ENCODE measurements at regions not wholly inside any gene's neighbourhood (a gene's known extent, or its start where the extent isn't known, plus 50 kb on each side); places are given as distances from the start of the nearest gene placed in this dataset.

DNA sequence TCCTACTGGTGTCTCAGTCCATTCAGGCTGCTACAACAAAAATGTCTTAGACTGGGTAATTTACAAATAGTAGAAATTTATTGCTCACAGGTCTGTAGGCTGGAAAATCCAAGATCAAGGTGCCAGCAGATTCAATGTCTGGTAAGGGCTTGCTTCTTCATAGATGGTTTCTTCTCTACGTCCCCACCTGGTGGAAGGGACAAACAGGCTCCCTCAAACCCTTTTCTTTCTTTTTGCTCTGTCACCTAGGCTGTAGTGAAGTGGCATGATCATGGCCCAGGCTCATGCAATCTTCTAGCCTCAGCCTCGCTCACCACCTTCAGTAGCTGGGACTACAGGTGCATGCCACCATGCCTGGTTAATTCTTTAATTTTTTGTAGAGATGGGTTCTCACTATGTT, 106.8 kb upstream of the RPH3A start:
- TF ChIP-seq, protein P1, sequence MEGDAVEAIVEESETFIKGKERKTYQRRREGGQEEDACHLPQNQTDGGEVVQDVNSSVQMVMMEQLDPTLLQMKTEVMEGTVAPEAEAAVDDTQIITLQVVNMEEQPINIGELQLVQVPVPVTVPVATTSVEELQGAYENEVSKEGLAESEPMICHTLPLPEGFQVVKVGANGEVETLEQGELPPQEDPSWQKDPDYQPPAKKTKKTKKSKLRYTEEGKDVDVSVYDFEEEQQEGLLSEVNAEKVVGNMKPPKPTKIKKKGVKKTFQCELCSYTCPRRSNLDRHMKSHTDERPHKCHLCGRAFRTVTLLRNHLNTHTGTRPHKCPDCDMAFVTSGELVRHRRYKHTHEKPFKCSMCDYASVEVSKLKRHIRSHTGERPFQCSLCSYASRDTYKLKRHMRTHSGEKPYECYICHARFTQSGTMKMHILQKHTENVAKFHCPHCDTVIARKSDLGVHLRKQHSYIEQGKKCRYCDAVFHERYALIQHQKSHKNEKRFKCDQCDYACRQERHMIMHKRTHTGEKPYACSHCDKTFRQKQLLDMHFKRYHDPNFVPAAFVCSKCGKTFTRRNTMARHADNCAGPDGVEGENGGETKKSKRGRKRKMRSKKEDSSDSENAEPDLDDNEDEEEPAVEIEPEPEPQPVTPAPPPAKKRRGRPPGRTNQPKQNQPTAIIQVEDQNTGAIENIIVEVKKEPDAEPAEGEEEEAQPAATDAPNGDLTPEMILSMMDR (conservative IDR thresholded peaks at IDR 0.05; ENCODE audit: low read length), result peak; percentile 41
- no peak for TF ChIP-seq EZH2phosphoT487 (IDR thresholded peaks at IDR 0.05; ENCODE audit: borderline replicate concordance, low read depth, low read length)
